DOHH2 (cell line): ENCODE measurements at regions not wholly inside any gene's neighbourhood (a gene's known extent, or its start where the extent isn't known, plus 50 kb on each side); places are given as distances from the start of the nearest gene placed in this dataset.

Experiments
- CTCF ChIP-seq: fragments of 200-600 bp; sonication (generic); IDR thresholded peaks from one replicate; pipeline ENCODE4 v1.5.1; 2014; ENCODE audit warnings: antibody characterized with exemption, mild to moderate bottlenecking, low read depth, low read length; ENCODE audit not compliant: poor library complexity, severe bottlenecking
- EZH2phosphoT487 ChIP-seq: fragments of 200-600 bp; sonication (generic); IDR thresholded peaks from 2 replicates; pipeline ENCODE4 v1.6.1; 2017; ENCODE audit warnings: borderline replicate concordance, mild to moderate bottlenecking, antibody characterized with exemption, low read length, moderate library complexity, mixed read lengths

GRCh38 chr11:25252854-25253253 lies 756.0 kb downstream of the LUZP2 start:
- TF ChIP-seq CTCF = no peak
- TF ChIP-seq EZH2phosphoT487 = no peak
